ENCODE measurements at regions not wholly inside any gene's neighbourhood (a gene's known extent, or its start where the extent isn't known, plus 50 kb on each side); places are given as distances from the start of the nearest gene placed in this dataset.

DNA sequence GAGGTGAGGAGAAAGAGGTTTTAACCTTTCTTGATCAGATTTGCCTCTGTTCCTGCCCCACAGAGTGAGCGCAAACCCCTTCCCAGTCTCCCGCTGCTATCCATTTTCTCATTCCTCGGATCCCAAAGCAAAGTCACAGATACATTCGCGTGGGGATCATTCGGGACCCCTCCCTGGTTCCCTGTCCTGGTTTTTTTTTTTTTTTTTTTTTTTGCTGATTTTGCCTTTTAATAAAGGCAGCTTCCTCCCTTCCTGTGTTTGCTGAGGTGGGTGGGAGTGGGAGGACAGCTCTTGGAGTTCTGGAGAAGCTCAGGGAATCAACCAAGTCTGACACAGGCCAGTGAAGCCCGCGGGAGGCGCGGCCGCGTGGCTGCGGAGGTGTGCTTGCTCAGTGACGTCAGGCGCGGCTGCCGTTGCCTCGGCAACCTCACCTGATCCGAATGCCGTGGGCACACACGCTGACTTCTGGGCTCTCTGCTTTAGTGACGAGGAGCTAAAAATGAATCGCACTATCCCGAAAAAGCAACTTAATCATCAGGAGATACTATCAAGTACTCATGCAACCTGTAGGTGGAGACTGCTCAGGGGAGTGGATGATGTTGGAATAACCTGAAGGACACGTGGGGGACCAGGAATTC is 106.4 kb downstream of the TBX19 start:
- no peak for DNase-seq (ENCODE audit: low spot score)

DNA sequence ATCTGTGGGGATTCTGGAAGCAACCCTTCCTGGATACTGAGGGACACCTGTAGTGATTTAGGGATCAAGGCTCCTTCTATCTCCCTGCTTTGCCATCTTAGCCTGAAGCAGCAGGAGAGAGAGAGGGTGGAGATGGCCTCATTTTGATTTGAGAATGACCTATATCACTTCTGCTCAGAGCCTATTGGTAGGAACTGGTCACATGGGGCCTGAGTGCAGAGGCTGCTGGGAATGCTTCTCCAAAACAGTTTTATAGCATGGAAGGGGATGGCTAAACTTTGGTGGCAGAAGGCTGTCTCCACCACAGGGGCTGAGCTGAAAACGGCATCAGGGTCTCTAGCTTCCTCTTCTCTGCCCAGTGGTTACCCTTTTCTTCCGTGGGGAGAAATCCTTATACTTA is 105.8 kb downstream of the TBX19 start:
- no peak for DNase-seq (ENCODE audit: low spot score)

DNA sequence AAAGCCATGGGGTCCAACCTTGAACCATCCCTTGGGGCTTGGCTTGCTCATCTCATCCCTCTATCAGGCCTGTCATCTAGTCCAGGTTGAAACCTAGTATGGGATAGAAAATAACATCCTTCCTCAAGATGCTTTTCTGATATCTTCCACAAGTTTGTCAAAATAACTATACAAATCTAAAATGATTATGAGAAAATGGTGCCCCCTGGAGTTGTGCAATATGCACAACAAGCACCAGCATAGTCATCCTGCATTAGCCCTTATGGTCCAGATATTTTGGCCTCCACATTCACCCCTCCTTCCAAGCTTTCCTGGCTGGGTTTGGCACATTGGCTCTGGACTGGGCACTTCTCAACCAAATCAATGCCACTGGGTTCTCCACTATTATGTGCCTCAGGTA is 101.2 kb downstream of the TBX19 start:
- no peak for DNase-seq (ENCODE audit: low spot score)

DNA sequence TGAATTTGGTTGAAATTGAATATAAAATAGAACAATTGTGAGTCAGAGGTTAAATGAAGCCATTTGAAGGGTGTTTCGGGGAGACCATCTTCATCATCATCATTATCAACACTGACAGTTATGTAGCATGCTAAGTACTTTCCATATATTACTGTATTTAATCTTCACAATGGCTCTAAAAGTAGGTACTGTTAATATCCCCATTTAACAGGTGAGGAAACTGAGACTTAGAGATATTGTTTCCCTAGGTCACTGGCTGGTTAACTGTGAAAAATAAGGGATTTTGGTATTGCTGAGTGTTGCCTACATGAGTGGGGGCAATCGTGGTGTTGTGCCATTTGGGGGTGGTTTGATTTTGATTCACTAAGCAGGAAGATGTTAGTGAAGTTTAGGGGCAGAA is 100.3 kb downstream of the TBX19 start:
- no peak for DNase-seq (ENCODE audit: low spot score)

DNA sequence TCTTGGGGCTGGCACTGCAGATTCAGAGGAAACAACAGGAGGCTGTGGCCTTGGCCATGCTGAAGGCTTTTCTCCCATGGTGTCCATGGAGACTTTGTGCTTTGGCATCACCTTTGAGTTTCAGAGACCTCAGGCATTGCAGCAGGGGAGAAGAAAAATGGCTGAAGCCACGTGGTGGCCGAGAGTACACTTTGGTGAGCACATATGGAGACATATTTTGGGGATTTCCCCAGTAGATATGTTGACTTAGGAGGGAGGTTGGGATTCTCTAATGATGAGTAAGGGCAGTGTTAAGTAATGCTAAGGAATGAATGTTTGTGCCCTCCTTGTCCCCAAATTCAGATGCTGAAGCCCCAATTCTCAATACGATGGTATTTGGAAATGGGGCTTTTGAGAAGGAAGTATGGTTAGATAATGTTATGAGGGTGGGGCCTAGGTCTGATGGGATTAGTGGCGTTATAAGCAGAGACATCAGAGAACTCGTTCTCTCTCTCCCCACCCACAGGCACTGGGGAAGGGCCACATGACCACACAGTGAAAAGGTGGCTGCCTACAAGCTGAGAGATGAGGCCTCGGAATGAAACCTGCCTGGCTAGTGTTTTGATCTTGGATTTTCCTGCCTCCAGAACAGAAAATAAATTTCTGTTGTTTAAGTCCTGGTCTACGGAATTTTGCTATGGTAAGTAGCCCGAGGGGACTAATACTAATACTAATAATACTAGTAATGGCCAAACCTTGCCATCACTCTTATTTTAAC is 98.6 kb downstream of the TBX19 start:
- peak; percentile 52 for DNase-seq (ENCODE audit: low spot score)

DNA sequence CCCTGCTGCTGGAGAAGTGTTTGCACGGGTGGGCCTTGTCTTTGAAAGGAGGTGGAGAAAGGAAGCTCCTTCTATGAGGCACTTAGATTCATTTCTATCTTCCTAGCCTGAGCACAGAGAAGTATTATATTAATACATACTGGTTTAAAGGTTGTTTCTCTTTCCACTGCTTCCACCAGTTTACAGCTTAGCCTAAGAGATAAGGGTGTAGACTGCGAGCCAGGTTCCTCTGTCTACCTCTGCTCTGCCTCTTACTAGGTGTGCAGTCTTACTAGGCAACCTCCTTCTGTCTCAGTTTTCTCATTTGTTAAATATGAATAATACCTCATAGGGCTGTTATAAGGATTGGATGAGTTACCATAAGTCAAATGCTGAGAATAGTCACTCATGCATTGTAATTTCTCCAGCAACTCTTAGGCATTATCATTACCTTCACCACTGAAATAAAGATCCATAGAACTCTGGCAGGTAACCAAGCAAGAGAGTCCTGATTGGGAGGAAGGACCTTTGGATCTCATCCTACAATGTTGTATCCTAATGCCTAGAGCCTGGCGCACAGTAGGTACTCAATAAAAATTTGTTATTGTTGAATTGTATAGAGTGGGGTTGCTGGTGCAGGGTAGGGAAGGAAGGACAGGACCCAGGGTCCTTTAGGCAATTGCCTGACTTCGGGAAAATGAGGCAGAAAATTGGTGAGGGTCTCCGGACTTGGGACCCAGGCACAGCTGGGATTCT is 95.1 kb downstream of the TBX19 start:
- no peak for DNase-seq (ENCODE audit: low spot score)

DNA sequence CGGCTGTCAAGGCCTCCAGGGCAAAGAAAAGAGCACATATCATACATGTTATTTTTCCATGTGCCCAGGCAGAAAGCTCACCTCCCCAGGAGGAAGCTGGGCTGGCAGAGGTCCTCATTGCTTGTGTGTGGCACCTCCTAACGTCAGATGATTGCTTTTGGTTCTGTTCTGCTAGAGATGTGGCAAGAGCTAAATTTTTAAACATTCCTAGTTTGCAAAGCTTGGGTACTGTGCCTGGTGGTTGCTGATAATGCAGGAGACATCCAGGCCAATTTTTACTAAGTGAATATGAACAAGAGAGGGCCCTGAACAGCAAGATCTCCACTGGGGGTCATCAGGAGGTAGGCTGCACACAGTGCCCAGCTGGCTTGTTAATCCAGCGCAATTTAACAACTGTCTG is 93.9 kb downstream of the TBX19 start:
- no peak for DNase-seq (ENCODE audit: low spot score)

DNA sequence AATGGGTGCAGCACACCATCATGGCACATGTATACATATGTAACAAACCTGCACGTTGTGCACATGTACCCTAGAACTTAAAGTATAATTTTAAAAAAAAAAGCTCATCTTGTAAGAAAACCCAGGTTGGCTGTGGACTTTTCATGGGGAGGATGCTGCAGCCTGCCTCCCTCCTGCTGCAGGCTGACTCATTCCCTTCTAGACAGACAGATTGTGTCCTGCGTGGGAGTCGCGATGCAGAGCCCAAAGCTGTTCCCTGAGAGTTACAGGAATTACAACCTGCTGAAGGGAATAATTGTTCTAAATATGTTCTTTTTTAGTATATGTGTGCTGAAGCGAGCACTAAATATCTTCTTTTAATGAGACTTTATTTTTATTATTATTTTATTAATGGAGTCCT is 93.2 kb downstream of the TBX19 start:
- no peak for DNase-seq (ENCODE audit: low spot score)

DNA sequence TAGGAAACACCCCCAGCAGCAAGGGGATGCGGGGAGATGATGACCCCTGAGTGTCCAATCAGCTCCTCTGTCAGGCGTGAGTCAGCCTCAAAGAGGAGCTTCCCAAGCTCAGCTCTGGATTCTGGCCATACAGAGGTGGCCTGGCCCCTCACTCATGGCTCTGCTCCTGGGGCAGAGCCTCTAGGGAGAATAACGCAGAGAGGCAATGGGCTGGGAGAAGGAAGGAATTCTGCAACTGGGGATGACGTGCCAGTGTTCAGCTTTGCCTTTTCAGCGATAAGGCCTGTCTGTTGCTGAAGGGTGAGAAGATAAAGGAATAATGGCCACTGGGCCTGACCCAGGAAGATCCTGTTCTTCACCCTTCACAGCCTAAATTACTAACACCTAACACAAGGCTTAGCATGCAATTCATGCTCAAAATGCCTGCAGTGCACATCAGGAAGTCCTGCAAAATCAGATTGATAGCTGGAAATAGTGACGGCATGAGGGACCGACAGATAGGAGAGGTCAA is 92.2 kb downstream of the TBX19 start:
- no peak for DNase-seq (ENCODE audit: low spot score)

DNA sequence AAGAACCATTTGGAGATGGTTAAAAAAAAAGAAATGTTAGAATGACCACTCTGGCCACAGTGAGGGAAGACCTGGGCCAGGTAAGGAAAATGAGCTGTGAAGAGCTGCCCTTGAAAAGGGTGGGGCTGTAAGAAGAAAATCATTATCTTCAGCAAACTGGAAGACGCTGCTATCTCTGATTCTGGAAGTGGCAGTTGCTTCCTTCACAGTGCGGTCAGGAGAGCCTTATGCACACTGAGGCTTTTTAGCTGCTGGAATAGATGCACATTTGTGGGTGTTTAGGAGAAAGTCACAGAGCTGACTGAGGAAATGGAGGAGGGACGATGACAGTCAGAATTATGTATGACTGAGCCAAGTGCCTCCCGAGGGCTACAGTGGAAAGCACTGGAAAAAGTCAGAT is 91.6 kb downstream of the TBX19 start:
- no peak for DNase-seq (ENCODE audit: low spot score)

DNA sequence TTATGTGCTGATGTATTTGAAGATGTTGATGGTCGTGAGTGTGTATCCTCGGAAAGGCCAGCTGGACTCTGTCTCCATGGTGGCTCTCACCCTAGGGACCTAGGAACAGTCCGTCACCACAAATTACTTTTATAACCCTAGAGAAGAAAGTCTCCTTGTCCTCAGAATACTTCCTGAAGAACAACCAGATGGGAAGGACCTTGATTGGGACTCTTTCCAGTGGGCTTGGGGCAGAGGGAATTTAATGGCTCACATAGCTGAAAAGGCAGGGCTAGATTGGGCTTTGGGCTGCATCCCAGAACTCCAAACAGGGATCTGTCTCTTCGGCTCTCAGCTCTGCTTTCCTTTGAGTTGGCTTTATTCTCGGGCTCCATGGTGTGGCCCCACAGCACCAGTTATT is 90.8 kb downstream of the TBX19 start:
- no peak for DNase-seq (ENCODE audit: low spot score)

DNA sequence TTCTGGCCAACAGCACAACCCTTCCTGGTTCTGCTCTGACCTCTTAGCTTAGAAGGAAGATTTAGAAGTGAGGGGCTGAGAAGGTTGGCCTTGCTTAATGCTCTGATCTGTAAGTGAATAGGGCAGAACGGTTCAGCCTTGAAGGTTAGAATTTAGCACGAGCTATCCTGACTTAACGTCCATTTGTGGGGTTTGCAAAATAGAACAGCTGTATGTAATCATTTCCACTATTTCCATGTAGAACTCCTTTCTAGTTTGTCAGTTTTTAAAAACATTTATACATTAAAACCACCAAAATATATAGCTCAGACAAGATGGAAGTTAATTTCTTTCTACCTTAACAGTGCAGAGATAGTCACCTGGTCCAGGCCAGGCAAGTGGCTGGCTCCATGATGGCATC is 89.9 kb downstream of the TBX19 start:
- no peak for DNase-seq (ENCODE audit: low spot score)

DNA sequence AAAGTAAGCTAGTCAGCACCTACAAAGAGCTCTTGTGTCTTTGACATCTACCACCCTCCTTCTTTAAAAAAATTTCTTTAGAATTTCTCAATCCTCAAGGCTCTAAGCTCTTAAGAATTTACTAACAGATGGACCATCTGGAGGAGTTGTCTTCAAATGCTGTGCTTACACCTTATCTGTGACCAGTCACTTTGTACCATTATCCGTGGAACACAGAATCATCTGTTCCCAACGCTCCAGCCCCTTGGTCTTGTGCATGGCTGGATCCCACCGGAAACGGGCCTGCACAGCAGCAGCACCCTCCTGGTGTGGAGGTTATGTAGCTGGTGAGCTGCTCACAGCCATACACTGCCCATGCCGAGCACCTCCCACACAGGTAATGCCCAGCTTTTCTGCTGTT is 89.0 kb downstream of the TBX19 start:
- no peak for DNase-seq (ENCODE audit: low spot score)

DNA sequence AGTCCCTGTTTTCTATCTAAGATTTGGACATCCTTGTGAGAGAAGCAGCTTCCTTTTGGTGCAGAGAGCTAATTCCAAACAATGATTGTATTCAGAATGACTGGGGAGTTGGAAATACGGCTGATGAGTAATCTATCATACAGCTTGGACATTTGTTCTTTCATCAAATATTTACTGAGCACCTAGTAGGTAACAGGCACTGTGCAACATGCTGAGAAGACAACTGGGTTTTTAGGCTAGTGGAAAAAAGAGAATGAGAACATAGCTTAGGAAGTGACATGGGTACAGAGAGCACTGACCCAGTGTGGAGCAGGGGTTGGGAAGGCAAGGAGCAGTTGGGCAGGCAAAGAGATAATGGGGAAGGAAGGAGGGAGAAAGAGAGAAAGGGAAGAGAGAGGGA is 87.5 kb downstream of the TBX19 start:
- DNase-seq (ENCODE audit: low spot score): no peak

DNA sequence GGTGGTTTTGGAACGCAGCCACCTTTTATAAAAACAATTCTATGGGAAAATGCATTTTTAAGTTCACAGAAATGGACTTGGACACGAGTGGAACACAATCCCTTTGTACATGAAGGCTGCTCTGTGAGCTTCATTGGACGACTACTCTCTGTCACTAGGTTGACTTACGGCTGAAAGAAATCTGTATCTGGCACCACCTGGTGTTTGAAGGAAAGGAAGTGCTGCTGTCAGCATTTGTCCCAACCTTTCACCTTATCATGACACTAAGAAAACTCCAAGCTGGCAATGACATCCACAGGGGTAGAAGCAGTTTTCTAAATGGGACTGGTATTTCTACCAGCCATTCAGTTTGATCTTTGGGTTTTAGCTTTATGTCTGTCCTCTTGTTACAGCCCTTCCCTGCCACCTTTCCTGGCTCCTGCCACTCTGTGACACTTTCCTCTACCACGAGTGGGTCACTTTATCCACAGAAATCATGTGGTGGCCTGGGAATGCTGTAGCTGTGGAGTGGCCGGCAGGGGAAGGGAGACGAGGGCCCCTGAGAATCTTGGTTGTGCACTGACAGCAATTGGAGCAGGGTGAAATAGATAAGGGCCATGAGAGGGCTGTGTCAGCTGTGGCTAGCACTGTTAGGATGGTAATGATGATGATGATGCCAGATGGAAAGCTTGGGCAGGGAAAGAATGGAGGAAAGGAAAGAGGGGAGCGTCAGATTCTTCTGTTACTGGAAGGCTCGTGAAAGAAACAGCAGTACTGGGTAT is 85.2 kb downstream of the TBX19 start:
- DNase-seq (ENCODE audit: low spot score): no peak

All from A172 (cell line).